NK-92 (cell line): ENCODE measurements at regions not wholly inside any gene's neighbourhood (a gene's known extent, or its start where the extent isn't known, plus 50 kb on each side); places are given as distances from the start of the nearest gene placed in this dataset.
"Not testable (repeated sequence)": the region's sequence is repeated elsewhere in the genome, so short reads cannot be mapped to it uniquely, and the experiment has no call there.

Source experiments
- DNase-seq: peaks from one replicate; lab custom pipeline; 2025; ENCODE audit not compliant: unreplicated experiment; lab: John Stamatoyannopoulos, UW

DNA sequence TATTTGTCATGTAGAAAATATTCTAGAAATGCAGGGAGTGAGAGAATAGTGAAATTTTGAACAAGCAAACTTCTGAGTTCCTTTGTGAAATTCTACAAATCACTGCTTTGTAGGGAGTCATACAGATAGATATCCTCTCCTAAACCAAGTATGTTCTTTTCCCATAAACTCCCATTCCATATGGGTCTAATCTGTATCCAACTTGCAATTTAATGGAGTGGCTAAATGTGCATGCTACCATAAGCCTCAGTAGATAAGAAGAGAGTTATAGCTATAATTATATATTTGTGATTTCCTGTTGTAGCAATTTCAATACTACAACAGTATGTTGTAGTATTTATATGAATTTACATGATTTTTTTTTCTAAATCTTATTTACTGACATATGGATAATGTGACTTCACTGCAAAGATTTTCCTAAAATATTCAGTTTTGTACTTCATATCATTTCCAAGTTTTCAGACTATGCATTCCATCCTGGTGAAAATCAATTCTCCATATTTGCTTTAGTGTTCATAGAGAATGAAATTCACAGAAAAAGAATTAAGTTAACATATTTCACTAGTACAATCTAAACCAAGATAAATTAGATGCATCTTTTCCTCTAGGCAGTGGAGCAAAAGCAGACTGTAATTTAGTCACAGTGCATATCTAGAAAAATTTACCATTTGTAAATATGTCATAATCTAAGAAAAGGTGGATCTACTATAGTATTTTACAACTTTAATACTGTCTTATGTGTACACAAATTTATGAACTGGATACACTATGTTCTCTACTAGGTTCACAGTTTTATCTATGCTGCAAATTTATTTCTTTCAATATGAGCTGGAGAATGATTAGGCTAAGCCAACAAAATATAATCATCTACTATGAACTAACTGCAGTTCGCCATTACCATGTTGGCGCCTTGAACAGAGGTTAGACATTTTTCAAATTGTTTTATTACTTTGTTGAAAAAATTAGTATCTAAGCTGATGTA, 372.9 kb upstream of the NDST3 start:
- no peak for DNase-seq

DNA sequence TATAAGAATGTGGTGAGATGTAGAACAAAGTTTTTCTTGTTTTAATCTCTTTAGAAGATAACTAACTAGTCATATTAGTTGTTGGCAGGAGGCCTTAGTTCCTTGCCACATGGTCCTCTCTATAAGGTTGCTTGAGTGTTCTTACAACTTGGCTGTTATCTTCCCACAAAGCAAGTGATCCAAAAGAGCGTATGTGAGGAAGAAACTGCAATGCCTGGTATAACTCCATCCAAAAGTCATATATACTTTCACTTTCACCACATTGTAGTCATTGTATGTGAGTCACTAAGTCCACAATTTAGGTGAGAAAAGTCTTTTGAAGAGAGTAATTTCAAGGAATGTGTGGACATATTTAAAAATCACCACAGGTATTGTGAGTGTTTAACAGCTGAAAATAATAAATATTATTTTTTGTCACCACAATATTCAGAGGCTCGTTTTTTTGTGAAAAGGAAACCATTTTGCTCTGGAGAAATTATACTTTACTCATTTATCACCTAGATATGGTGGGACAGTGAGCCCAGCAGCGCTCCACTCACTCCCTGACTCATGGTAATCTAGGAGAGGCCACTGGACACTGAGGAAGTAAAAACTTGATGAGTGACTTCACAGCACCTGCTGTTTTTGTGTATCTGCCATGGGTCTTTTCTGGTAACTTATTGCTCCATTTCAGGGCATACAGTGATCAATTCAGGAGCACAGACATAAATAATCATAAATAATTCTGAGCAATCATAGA, 369.4 kb upstream of the NDST3 start:
- no peak for DNase-seq

DNA sequence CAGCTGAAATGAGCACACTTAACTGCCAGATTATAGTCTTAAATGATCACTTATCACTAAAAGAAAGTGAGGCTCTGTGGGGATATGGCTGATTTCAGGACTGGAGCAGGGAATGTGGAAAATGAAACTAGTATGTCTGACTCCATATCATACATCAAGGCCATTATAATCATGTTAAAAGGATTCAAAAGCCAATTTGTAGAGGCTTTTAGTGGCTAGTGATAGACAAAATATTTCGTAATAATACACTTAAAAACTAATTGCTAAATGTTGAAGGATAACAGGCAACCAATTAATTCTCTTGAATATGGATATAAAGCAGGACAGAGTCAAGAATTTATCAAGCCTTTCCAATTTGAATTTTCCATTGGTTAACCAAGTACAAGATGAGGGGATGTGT, 358.1 kb upstream of the NDST3 start:
- DNase-seq, result no peak

DNA sequence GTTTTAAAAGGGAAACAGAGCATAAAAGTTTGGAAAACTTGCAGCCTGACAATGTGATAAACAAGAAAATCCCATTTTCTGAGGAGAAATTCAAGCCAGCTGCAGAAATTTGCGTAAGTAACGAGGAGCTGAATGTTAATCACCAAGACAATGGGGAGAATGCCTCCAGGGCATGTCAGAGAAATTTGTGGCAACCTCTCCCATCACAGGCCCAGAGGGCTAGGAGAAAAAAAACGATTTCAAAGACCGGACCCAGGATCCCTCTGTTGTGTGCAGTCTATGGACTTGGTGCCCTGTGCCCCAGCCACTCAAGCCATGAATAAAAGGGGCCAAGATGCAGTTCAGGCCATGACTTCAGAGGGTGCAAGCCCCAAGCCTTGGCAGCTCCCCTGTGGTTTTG, 355.4 kb upstream of the NDST3 start:
- no peak for DNase-seq

DNA sequence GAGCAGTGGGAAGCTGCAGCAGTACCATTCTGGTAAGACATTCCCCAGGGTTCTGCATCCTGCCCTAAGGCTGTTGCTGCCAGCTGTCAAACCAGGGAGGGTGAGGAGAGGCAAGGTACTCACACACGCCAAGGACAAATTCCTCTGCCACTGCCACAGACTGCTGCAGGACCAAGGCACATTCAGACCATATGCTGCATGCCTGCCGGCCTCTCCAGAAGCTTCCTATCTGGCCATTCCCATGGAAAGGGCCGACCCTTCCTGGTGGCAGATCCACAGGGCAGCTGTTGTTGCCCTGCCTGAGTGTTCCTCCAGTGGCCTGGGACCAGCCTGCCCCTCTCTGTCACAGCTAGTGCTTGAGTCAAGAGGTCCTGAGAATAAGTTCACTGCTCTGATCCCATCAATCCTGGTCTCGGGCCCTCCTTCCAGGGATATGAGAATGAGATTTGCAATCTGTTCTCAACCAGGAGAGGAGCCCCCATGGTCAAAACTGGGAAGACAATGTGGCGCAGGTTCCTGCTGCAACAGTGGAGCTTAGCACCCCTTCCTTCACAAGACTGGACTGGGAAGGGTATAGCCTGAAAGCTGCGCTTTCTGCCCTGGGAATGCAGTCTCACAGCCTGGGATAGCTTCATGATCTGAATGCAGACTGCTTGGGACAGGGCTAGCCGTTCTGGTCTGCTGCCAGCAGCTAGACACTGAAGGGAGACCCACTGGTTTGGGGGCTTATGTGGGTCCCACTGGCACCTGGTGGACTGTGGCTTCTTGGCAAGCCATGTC, 342.5 kb upstream of the NDST3 start:
- DNase-seq, result no peak

DNA sequence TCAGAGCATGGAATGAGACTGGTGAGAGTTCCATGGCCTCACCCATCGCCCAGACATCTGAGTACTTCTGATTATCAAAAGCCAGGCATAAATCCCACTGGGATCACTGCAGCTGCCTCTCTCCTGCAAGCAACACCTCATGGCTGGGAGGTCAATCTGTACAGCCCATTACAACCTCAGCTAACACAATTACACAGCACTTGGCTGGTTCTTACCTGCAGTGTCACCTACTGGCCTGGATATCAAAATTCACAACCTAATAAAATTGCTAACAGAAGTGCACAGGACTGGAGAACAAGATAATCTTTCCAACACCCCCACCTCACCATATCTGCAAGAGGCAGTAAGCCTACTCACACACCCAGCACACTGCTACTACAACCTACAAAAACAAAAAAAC, 341.7 kb upstream of the NDST3 start:
- no peak for DNase-seq

DNA sequence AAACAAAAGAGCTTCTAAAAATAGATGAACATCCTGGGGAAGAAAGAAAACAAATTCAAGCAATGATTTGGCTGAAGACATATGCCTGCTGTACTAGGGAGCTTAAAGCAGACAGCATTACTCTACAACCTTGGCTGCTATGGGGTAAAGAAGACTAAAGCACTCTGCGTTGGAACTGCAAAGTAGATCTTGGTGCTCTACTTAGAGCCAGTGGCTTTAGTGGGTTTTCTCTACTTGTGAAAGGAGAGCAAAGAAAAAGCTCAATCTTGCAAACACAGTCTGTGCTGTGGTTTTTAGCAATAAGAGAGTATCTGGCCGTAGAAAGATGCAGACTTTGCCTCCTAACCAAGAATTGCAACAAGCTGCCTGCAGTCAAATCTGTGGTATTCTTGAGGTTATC, 334.7 kb upstream of the NDST3 start:
- DNase-seq, result peak; percentile 4

DNA sequence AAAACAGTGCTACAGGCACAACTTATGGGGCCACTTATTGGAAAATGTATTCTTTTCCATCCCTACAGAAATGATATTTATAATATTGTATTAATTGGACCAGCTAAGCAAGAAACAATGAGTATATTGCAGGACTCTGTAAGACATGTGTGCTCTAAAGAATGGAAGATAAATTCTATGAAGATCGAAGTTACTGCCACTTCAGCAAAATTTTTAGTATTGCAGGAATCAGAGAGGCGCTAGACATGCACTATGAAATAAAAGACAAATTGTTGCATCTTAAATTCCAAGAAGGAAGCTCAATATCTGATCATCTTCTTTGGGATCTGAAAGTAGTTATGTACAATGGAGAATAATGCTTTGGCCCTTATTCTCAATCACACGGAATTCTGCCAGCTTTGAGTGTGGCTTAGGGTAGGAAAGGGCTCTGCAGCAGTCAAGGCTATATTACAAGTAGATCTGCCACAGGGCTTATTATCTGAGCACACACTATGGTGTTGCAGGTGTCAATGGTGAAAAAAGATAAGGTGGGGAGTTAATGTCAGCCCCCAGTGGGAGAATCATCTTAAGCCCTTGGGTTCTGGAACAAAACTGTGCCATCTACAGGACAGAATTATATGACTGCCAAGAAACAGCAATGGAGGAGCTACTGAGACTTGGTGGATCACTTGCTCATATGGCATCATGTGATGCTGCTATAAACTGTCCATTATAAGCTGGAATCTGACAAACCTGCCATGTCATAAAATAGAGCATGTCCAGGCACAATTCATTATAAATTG, 334.0 kb upstream of the NDST3 start:
- DNase-seq, result no peak

DNA sequence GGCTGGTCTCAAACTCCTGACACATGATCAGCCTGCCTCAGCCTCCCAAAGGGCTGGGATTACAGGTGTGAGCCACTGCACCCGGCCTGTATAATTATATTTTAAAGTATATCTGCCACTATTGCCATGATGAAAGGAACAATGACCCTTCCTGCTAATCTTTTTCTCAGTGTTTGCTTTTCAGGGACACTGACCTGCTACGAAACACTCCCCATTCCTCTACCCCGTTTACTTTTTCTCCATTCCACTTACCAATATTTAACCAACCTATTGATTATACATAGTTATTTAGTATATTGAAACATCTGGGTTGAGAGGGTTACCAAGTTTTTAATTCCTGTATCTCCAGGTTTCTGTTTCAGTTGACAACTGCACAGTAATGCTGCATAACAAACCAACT, 331.9 kb upstream of the NDST3 start:
- no peak for DNase-seq

DNA sequence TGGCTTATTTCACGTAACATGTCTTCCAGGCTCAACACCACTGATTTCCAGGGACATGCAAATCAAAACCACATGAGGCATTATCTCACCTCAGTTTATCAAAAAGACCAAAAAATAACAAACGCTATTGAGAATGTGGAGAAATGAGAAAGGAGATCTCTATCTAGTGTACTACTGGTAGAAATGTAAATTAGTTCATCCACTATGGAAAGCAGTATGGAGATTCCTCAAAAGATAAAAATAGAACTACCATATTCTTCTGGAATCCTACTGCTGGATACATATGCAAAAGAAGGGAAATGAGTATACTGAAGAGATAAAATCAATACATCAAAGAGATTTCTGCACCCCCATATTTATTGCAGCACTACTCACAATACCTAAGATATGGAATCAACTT, 329.6 kb upstream of the NDST3 start:
- DNase-seq, result no peak

DNA sequence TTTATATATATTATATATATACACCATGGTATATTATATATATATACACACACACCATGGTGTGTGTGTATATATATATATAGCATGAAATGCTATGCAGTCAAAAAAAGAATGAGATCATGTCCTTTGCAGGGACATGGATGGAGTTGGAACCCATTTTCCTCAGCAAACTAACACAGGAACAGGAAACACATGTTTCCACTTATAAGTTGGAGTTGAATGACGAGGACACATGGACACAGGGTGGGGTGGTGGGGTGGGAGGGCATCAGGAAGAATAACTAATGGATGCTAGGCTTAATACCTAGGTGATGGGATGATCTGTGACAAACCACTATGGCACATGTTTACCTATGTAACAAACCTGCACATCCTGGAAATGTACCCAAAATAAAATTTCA, 293.6 kb upstream of the NDST3 start:
- no peak for DNase-seq

DNA sequence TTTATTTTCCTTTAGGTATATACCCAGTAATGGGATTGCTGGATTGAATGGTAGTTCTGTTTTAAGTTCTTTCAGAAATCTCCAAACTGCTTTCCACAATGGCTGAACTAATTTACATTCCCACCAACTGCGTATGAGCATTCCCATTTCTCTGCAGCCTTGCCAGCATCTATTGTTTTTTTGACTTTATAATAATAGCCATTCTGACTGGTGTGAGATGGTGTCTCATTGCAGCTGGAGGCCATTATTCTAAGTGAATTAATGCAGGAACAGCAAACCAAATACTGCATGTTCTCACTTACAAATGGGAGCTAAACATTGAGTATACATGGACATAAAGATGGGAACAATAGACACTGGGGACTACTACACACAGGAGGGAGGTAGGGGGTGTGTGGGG, 288.9 kb upstream of the NDST3 start:
- not testable (repeated sequence) for DNase-seq

DNA sequence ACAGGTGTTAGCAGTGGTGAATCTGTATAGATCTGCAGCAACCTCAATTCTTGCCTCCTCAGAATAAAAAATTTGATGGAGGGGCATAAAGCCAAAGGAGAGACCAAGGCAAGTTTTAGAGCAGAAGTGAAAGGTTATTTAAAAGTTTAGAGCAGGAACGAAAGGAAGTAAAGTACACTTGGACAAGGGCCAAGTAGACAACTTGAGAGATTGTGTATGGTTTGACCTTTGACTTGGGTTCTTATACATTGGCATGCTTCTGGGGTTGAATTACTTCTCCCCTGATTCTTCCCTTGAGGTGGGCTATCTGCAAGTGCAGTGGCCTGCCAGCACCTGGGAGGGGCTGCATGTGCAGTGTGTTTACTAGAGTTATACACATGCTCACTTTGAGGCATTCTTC, 278.8 kb upstream of the NDST3 start:
- DNase-seq, result no peak

DNA sequence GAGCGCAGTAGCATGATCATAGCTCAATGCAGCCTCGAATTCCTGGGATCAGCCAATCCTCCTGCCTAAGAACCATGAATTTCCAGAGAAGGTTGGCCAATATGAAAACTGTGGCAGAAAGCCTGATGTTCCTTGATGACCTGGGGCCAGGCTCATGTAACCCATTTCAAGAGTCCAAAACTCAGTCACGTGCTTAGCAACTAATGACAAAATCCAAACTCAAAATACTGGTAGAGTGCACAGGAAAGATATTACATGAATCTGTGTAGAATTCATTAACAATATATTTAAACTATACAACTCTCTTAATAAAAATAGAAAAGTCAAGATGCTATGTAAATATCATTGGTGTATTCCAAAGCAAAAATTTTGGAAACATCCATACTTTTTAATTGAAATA, 265.7 kb upstream of the NDST3 start:
- no peak for DNase-seq

DNA sequence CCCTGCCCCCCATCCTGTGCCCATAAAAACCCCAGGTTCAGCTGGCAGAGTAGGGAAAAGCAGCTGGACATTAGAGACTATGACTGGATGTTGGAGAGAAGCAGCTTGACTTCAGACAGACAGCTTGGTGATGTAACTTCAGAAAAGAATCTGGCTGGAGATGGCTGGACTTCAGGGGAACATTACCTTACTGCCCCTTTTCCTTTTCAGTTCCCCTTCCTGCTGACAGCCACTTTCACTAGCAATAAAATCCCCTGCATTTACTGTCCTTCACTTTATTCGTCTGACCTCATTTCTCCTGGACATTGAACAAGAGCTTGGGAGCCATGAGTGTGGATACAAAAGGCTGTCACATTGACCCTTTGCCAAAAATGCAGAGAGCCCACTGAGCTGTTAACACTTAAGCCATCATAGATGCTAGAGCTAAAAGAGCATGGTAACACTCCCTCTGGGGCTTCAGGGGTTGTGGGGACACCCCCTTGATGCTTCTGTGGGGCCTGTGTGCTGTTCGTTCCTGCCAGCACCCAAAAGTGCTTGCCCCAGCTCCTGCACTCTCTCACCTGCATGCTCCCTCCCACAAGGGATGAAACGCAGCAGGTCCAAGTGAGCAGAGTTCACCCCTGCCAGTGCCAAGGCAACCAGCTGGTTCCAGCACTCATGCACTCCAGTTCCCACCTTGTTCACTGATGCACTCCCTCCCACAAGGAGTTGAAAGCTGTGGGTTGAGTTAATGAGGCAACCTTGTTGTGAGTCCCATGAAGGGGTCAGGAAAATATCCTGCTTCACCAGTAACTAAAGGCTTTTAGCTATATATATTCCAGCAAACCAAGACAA, 263.8 kb upstream of the NDST3 start:
- no peak for DNase-seq

DNA sequence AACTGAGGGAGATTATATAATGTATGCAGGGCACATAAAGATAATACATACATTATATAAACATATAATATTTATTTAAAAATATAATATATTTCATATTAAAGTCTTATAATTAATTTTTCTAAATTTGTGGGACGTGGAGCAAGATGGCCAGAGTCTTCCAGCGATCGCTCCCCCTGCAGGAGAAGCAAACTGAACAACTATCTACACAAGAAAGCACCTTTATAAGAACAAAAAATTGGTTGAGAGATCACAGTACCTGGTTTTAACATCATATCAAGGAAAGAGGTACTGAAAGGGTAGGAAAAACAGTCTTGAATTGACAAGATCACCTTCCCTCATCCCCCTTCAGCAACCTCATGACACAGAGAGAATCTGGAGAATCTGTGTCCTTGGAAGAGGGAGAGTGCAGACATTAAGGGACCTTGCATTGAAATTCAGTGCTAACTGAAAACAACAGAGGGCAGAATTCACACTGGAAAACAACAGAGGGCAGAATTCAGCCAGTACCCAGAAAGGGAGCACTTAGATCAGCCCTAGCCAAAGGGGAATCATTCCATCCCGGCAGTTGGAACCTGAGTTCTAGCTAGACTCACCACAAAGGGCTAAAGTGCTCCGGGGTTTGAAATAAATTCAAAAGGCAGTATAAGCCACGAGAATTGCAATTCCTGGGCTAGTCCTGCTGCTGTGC, 262.5 kb upstream of the NDST3 start:
- no peak for DNase-seq

DNA sequence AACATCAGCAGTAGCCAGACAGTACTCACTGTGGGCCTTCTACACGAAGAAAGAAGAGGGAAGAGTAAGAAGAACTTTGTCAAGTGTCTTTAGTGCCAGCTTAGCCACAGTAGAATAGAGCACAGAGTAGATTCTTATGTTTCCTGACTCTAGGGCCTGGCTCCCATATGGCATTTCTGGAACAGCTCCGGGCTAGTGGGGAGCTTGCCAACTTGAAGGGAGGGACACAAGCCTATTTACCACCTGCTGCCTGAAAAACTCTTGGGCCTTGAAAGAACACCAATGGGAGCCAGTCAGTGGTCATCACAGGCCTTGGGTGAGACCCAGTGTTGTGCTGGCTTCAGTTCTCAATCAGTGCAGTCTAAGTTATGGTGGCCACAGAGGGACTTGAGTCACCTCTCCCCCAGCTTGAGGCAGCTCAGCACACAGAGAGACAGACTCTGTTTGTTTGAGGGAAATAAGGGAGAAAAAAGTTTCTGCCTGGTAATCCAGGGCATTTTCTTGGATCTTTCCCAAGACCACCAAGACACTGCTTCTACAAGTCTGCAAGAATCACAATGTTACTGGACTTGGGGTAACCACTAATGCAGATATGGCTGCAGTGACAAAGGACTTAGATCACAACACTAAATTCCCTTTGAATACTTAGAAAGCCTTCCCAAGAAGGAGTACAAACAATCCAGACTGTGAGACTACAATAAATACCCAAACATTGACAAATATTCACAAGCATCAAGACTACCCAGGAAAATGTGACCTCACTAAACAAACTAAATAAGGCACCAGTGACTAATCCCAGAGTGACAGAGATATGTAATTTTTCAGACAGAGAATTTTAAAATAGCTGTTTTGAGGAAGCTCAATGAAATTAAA, 261.0 kb upstream of the NDST3 start:
- DNase-seq, result no peak

DNA sequence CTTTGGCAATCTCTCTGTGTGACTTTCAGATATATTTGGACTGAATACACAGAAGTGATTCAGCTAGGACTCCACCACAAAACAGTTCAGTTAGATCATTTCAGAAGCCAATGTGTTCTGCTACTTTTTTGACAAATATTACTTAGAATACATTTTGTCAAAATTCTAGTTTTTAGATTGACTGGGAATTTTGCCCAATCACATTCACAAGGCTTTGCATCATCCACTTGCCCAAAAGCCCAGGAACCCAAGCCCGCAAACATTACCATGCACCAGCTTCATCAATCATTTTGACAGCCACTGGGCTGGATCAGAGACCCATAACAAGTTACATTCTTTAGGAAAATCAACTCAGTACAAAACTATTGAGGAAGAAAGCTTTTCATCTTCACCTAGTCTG, 256.6 kb upstream of the NDST3 start:
- DNase-seq, result no peak
